ENCODE measurements at regions not wholly inside any gene's neighbourhood (a gene's known extent, or its start where the extent isn't known, plus 50 kb on each side); places are given as distances from the start of the nearest gene placed in this dataset.

DNA sequence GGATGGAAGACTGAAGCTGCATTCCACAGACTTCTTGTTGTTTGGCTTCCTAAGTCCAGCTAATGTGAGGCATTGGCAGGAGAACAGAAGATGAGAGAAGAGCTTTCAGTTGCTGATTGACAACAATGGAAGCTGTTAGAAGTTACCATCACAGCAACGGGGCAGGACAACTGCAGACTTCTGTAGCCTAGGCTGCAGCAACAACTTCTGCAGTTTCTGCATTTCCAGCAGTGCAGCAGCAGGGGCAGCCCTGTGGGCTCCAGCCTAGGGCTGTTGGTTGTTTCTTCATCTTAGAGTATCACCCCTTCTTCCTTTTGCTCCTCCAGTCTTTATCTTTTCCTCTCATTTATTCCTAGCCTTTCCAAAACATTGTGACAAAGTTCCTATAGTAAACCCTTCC is 528.8 kb upstream of the PTGER4 start:
- TF ChIP-seq CTCF (optimal IDR thresholded peaks at IDR 0.05 in 1 of 3, IDR thresholded peaks at IDR 0.05 in 1 of 3, conservative IDR thresholded peaks at IDR 0.05 in 1 of 3; ENCODE audit: extremely low read depth in 1 of 3, insufficient read depth in 2 of 3, low read length in 3 of 3): no peak
- no peak for TF ChIP-seq EZH2 (IDR thresholded peaks at IDR 0.05; ENCODE audit: low read length)
